LHCN-M2 (cell line): ENCODE measurements at regions not wholly inside any gene's neighbourhood (a gene's known extent, or its start where the extent isn't known, plus 50 kb on each side); places are given as distances from the start of the nearest gene placed in this dataset.
"Not testable (repeated sequence)": the region's sequence is repeated elsewhere in the genome, so short reads cannot be mapped to it uniquely, and the experiment has no call there.

Source experiments
- DNase-seq: peaks from one replicate; pipeline ENCODE4 v3.0.0-alpha.2; 2012; ENCODE audit warnings: low read depth

GRCh38 chr1:95663530-95663929 is 429.5 kb downstream of the RWDD3 start:
- not testable (repeated sequence) for DNase-seq

GRCh38 chr1:95668165-95668564 is 434.2 kb downstream of the RWDD3 start:
- DNase-seq, result no peak

- DNase-seq, result not testable (repeated sequence)
Measured at GRCh38 chr1:95669638-95670037, 435.6 kb downstream of the RWDD3 start.

GRCh38 chr1:95671098-95671497 is 437.1 kb downstream of the RWDD3 start:
- DNase-seq, result no peak

GRCh38 chr1:95679262-95679661 is 445.3 kb downstream of the RWDD3 start:
- no peak for DNase-seq

- no peak for DNase-seq
Measured at GRCh38 chr1:95685081-95685480, 451.1 kb downstream of the RWDD3 start.

GRCh38 chr1:95686217-95686616 is 452.2 kb downstream of the RWDD3 start:
- DNase-seq, result no peak

GRCh38 chr1:95699149-95699953 is 465.3 kb downstream of the RWDD3 start:
- DNase-seq, result no peak

GRCh38 chr1:95701450-95702173 is 467.6 kb downstream of the RWDD3 start:
- no peak for DNase-seq

GRCh38 chr1:95703046-95703445 is 469.0 kb downstream of the RWDD3 start:
- no peak for DNase-seq

- no peak for DNase-seq
Measured at GRCh38 chr1:95716097-95716496, 482.1 kb downstream of the RWDD3 start.

GRCh38 chr1:95716550-95716949 is 482.5 kb downstream of the RWDD3 start:
- no peak for DNase-seq

GRCh38 chr1:95723346-95723745 is 489.3 kb downstream of the RWDD3 start:
- DNase-seq, result no peak

- DNase-seq, result no peak
Measured at GRCh38 chr1:95728841-95729240, 494.8 kb downstream of the RWDD3 start.

- DNase-seq, result no peak
Measured at GRCh38 chr1:95730986-95731385, 497.0 kb downstream of the RWDD3 start.

- DNase-seq, result no peak
Measured at GRCh38 chr1:95731466-95731865, 497.5 kb downstream of the RWDD3 start.

GRCh38 chr1:95733031-95733430 is 499.0 kb downstream of the RWDD3 start:
- DNase-seq, result no peak

- DNase-seq, result no peak
Measured at GRCh38 chr1:95733671-95734070, 499.7 kb downstream of the RWDD3 start.

- DNase-seq, result no peak
Measured at GRCh38 chr1:95734560-95734959, 500.6 kb downstream of the RWDD3 start.

- DNase-seq, result no peak
Measured at GRCh38 chr1:95742591-95743089, 508.6 kb downstream of the RWDD3 start.

GRCh38 chr1:95744731-95745130 is 510.7 kb downstream of the RWDD3 start:
- no peak for DNase-seq

- no peak for DNase-seq
Measured at GRCh38 chr1:95752515-95753381, 518.7 kb downstream of the RWDD3 start.
